HCT116 (cell line): ENCODE measurements at regions not wholly inside any gene's neighbourhood (a gene's known extent, or its start where the extent isn't known, plus 50 kb on each side); places are given as distances from the start of the nearest gene placed in this dataset.

Experiments used
- ATAC-seq: fragments of 200-7000 bp; cut with Tn5 transposase; 2 replicates; pipeline ENCODE4 v1.9.1; 2020; ENCODE audit warnings: mild to moderate bottlenecking, moderate library complexity
- BruUV-seq: library from RNA; stranded (reverse); fragments of 400-500 nt; replicated peaks from 2 replicates; lab custom pipeline; 2021; lab: Mats Ljungman, UMichigan
- CTCF ChIA-PET: fragments of 300-600 bp; sonication (Branson Sonifier 250); formaldehyde crosslinking; loops from one replicate; lab custom pipeline; 2021; ENCODE audit warnings: antibody characterized with exemption; lab: Charles Lee
- POLR2A ChIA-PET: fragments of 300-600, 350-600 bp; sonication (Branson Sonifier 250); formaldehyde crosslinking; loops from one replicate; lab custom pipeline; 2021; ENCODE audit warnings: antibody characterized with exemption; lab: Charles Lee
- RAD21 ChIA-PET, 2 experiments: fragments of 300-600 bp; sonication (Branson Sonifier 250); formaldehyde crosslinking; loops; one replicate each; lab custom pipeline; 2023; ENCODE audit warnings: low total read pairs in 2 of 2; ENCODE audit not compliant: uncharacterized antibody in 2 of 2, unreplicated experiment in 2 of 2, low non-redundant PET in 1 of 2; lab: Charles Lee
- DNase-seq: peaks from one replicate; pipeline ENCODE4 v3.0.0-alpha.2; 2010; ENCODE audit warnings: low read depth, low spot score
- H2AFZ ChIP-seq: fragments of 200-600 bp; shearing (Covaris generic), sonication (generic); 2 replicates; pipeline ENCODE4 v1.6.1; 2017; ENCODE audit warnings: low read depth, mixed run types, mixed read lengths, antibody characterized with exemption, low read length; ENCODE audit not compliant: poor library complexity, severe bottlenecking
- H3K27ac ChIP-seq: 2 replicates; pipeline ENCODE4 v1.5.1; 2012; ENCODE audit warnings: low read depth, low read length
- H3K27me3 ChIP-seq: fragments of 200-600 bp; sonication (generic); 2 replicates; pipeline ENCODE4 v1.6.1; 2016; ENCODE audit warnings: mixed run types, low read length, mixed read lengths; ENCODE audit not compliant: insufficient read depth
- H3K36me3 ChIP-seq, 2 experiments: fragments of 200-500 bp in 1 of 2; fragments of 200-600 bp in 1 of 2; sonication (Bioruptor generic) in 1 of 2; sonication (generic) in 1 of 2; 2 replicates each; pipeline versions ENCODE4 v1.5.1 to v1.6.1; 2014 to 2016; ENCODE audit warnings: low read length in 2 of 2, inconsistent platforms in 1 of 2, mixed read lengths in 1 of 2, mixed run types in 1 of 2; ENCODE audit not compliant: insufficient read depth in 2 of 2, control insufficient read depth in 1 of 2
- H3K4me1 ChIP-seq, 2 experiments: fragments of 200-600 bp in 1 of 2; sonication (generic) in 1 of 2; 2 replicates each; pipeline versions ENCODE4 v1.5.1 to v1.6.1; 2012 to 2017; ENCODE audit warnings: low read length in 2 of 2, inconsistent platforms in 1 of 2, mild to moderate bottlenecking in 1 of 2, mixed read lengths in 1 of 2, mixed run types in 1 of 2, moderate library complexity in 1 of 2; ENCODE audit not compliant: insufficient read depth in 2 of 2, control insufficient read depth in 1 of 2
- H3K4me2 ChIP-seq: fragments of 200-600 bp; sonication (generic); 2 replicates; pipeline ENCODE4 v1.6.1; 2017; ENCODE audit warnings: mixed run types, low read length, mixed read lengths
- H3K4me3 ChIP-seq, 2 experiments: fragments of 200-600 bp in 1 of 2; sonication (generic) in 1 of 2; replicated peaks in 1 of 2; 2 replicates each; pipeline ENCODE4 v1.5.1; 2011 to 2016; ENCODE audit warnings: low read length in 2 of 2, control low read depth in 1 of 2, low read depth in 1 of 2, mild to moderate bottlenecking in 1 of 2, mixed read lengths in 1 of 2, mixed run types in 1 of 2
- H3K79me2 ChIP-seq: fragments of 200-600 bp; sonication (generic); 2 replicates; pipeline ENCODE4 v1.6.1; 2017; ENCODE audit warnings: mild to moderate bottlenecking, mixed run types, low read length, moderate library complexity, mixed read lengths; ENCODE audit not compliant: insufficient read depth
- H3K9ac ChIP-seq: fragments of 200-600 bp; sonication (generic); 2 replicates; pipeline ENCODE4 v1.6.1; 2016; ENCODE audit warnings: low read length, mixed read lengths
- H3K9me2 ChIP-seq: fragments of 200-600 bp; sonication (generic), shearing (Covaris generic); 2 replicates; pipeline ENCODE4 v1.6.1; 2017; ENCODE audit warnings: mixed run types, mild to moderate bottlenecking, moderate library complexity; ENCODE audit not compliant: insufficient read depth
- H3K9me3 ChIP-seq, 2 experiments: fragments of 200-500 bp in 1 of 2; fragments of 200-600 bp in 1 of 2; sonication (Bioruptor generic) in 1 of 2; sonication (generic) in 1 of 2; 2 replicates each; pipeline ENCODE4 v1.6.1; 2014 to 2017; ENCODE audit warnings: low read length in 2 of 2, mixed read lengths in 2 of 2, inconsistent platforms in 1 of 2, low read depth in 1 of 2, mild to moderate bottlenecking in 1 of 2, mixed run types in 1 of 2, moderate library complexity in 1 of 2; ENCODE audit not compliant: control insufficient read depth in 1 of 2, insufficient read depth in 1 of 2
- H4K20me1 ChIP-seq: fragments of 200-600 bp; sonication (generic), shearing (Covaris generic); 2 replicates; pipeline ENCODE4 v1.6.1; 2017; ENCODE audit warnings: mixed run types, mild to moderate bottlenecking, moderate library complexity; ENCODE audit not compliant: insufficient read depth
- CEBPB ChIP-seq: IDR thresholded peaks from 2 replicates; pipeline ENCODE4 v1.6.1; 2012; ENCODE audit warnings: low read depth
- ELF1 ChIP-seq: IDR thresholded peaks from 2 replicates; pipeline ENCODE4 v1.6.1; 2012; ENCODE audit warnings: low read depth, borderline replicate concordance
- EZH2 ChIP-seq: fragments of 200-600 bp; sonication (generic); IDR thresholded peaks from 2 replicates; pipeline ENCODE4 v1.6.1; 2017; ENCODE audit warnings: antibody characterized with exemption, mixed run types
- FOSL1 ChIP-seq: IDR thresholded peaks from 2 replicates; pipeline ENCODE4 v1.6.1; 2012; ENCODE audit warnings: low read depth
- POLR2A ChIP-seq: IDR thresholded peaks from 2 replicates; pipeline ENCODE4 v1.7.0; 2011; ENCODE audit warnings: borderline replicate concordance; ENCODE audit not compliant: insufficient read depth, insufficient read length; ENCODE audit errors: extremely low read depth
- SIN3A ChIP-seq: IDR thresholded peaks from 2 replicates; pipeline ENCODE4 v1.6.1; 2012; ENCODE audit warnings: low read depth
- SP1 ChIP-seq: IDR thresholded peaks from 2 replicates; pipeline ENCODE4 v1.6.1; 2012; ENCODE audit warnings: low read depth
- ZNF274 ChIP-seq: fragments of 200-500 bp; sonication (Bioruptor generic); IDR thresholded peaks from 2 replicates; pipeline ENCODE4 v1.6.1; 2014; ENCODE audit warnings: mild to moderate bottlenecking, low read depth, low read length, inconsistent platforms
- intact Hi-C: fragments of 100-400 bp; cut with micrococcal nuclease; formaldehyde crosslinking; loops from 2 replicates; pipeline ENCODE4 v1.10.0; 2022
- TF ChIP-seq, protein P1 (sequence below): IDR thresholded peaks from 2 replicates; pipeline ENCODE4 v1.6.1; 2012
- TF ChIP-seq, protein P2 (sequence below): IDR thresholded peaks from 2 replicates; pipeline ENCODE4 v1.6.1; 2012; ENCODE audit warnings: low read depth

DNA sequence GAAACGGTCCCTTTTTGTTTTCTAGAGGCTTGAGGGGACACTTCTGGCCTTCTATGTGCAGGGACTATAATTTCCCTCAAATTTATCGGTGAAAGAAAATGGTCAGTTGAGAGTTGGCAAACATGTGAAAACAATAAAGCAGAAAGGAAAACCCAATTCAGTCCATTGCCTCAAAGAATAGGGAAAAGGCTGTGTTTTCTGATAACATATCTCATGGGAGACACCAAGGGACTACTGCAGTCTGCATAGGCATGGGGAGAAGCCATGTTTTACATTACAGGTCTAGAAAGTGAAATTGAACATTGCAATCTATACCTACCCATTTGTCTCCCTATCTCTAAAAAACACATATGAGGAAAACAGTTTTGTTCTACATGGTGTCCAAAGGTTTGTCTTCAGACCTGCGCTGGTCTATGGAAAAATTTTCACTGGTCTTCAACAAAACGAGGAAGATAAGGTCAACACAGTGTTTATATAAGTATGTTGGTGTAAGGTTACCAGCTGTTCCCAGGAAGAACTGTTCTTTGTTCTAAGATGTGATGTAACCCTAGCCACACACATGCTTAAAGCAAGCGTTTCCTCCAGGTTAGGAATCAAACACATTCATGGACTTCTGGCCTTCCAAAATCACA lies 179.7 kb downstream of the MREG start:
- H3K9me3 ChIP-seq: no peaks in the 10 kb centered on the region
- no peaks in the 10 kb centered on the region for H3K27me3 ChIP-seq
- CTCF ChIA-PET: no interaction called here
- H3K36me3 ChIP-seq: no peaks in the 10 kb centered on the region
- intact Hi-C loops: no loop called here
- H4K20me1 ChIP-seq: no peaks in the 10 kb centered on the region
- H3K9ac ChIP-seq: no peak overlapping the region
- 0 out of 2 replicates have a peak, but pooled peaks have one; percentile 34 for TF ChIP-seq SP1
- peak; percentile 40; the same call in 1 of the 2 replicates for TF ChIP-seq CEBPB
- TF ChIP-seq, protein P1, sequence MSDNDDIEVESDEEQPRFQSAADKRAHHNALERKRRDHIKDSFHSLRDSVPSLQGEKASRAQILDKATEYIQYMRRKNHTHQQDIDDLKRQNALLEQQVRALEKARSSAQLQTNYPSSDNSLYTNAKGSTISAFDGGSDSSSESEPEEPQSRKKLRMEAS: peak; percentile 50; the same call in 1 of the 2 replicates
- no peak for TF ChIP-seq ZNF274
- no TSS peak for BruUV-seq
- RAD21 ChIA-PET: no interaction called here
- H3K79me2 ChIP-seq: no peaks in the 10 kb centered on the region
- H3K4me2 ChIP-seq: no peak overlapping the region
- H3K4me1 ChIP-seq: peaks cover 4 to 11% of the 10 kb centered on the region in 2 experiments; a peak in 3 of 4 replicates
- H2AFZ ChIP-seq: peak overlapping the region; percentile 17
- peak; percentile 8 for DNase-seq
- no peak for ATAC-seq
- POLR2A ChIA-PET: interaction anchor here (0.7 kb wide), 1 partner anchor 39 kb away, joined by 3 read pairs; no protein-coding TSS in a partner anchor
- no peak overlapping the region for H3K27ac ChIP-seq
- no peak overlapping the region for H3K4me3 ChIP-seq
- no peaks in the 10 kb centered on the region for H3K9me2 ChIP-seq

DNA sequence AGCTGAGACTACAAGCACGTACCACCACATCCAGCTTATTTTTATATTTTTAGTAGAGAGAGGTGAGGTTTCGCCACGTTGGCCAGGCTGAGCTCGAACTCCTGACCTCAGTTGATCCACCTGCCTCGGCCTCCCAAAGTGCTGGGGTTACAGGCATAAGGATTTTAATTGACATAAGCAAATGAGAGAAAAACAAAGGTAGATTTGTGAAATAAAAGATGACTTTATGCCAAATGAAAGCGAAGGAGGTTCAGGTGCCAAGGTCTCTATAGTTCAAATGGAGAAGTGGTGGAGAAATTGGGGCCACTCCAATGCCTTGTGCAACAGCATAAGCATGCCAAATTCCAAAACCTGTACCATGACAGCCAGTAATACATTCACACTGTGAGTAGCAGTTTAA lies 180.6 kb downstream of the MREG start:
- TF ChIP-seq POLR2A (no peak), SIN3A (no peak), SP1 (no peak), ZNF274 (no peak), ELF1 (no peak), FOSL1 (no peak), EZH2 (no peak)
- TF ChIP-seq, protein P2, sequence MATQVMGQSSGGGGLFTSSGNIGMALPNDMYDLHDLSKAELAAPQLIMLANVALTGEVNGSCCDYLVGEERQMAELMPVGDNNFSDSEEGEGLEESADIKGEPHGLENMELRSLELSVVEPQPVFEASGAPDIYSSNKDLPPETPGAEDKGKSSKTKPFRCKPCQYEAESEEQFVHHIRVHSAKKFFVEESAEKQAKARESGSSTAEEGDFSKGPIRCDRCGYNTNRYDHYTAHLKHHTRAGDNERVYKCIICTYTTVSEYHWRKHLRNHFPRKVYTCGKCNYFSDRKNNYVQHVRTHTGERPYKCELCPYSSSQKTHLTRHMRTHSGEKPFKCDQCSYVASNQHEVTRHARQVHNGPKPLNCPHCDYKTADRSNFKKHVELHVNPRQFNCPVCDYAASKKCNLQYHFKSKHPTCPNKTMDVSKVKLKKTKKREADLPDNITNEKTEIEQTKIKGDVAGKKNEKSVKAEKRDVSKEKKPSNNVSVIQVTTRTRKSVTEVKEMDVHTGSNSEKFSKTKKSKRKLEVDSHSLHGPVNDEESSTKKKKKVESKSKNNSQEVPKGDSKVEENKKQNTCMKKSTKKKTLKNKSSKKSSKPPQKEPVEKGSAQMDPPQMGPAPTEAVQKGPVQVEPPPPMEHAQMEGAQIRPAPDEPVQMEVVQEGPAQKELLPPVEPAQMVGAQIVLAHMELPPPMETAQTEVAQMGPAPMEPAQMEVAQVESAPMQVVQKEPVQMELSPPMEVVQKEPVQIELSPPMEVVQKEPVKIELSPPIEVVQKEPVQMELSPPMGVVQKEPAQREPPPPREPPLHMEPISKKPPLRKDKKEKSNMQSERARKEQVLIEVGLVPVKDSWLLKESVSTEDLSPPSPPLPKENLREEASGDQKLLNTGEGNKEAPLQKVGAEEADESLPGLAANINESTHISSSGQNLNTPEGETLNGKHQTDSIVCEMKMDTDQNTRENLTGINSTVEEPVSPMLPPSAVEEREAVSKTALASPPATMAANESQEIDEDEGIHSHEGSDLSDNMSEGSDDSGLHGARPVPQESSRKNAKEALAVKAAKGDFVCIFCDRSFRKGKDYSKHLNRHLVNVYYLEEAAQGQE: no peak
- H3K79me2 ChIP-seq: no peaks in the 10 kb centered on the region
- ATAC-seq: no peak
- BruUV-seq: no TSS peak
- no peak overlapping the region for H3K9ac ChIP-seq
- CTCF ChIA-PET: no interaction called here
- H3K27me3 ChIP-seq: no peaks in the 10 kb centered on the region
- no peak overlapping the region for H3K4me3 ChIP-seq
- H2AFZ ChIP-seq: no peak overlapping the region
- H3K9me2 ChIP-seq: no peaks in the 10 kb centered on the region
- intact Hi-C loops: no loop called here
- DNase-seq: no peak
- no peaks in the 10 kb centered on the region for H3K9me3 ChIP-seq
- RAD21 ChIA-PET: no interaction called here
- H4K20me1 ChIP-seq: no peaks in the 10 kb centered on the region
- H3K36me3 ChIP-seq: no peaks in the 10 kb centered on the region
- H3K4me2 ChIP-seq: no peak overlapping the region
- H3K4me1 ChIP-seq: peaks cover 4 to 11% of the 10 kb centered on the region in 2 experiments; a peak in 3 of 4 replicates
- H3K27ac ChIP-seq: no peak overlapping the region
- POLR2A ChIA-PET: no interaction called here
